Esophagus squamous epithelium (tissue), 5 donors: ENCODE measurements at regions not wholly inside any gene's neighbourhood (a gene's known extent, or its start where the extent isn't known, plus 50 kb on each side); places are given as distances from the start of the nearest gene placed in this dataset.
"Not testable (repeated sequence)": the region's sequence is repeated elsewhere in the genome, so short reads cannot be mapped to it uniquely, and the experiment has no call there.

ENCODE experiments used
- DNase-seq: peaks from one replicate; lab custom pipeline; 2025; lab: John Stamatoyannopoulos, UW
- H3K27ac ChIP-seq, 4 donors: fragments of 200-600 bp; sonication (generic); one replicate each; pipeline ENCODE4 v1.5.1; 2016 to 2019; ENCODE audit warnings: mild to moderate bottlenecking in 1 of 4
- H3K27me3 ChIP-seq, 4 donors: fragments of 200-600 bp; sonication (generic); 1 replicate in 3 of 4; 2 replicates in 1 of 4; pipeline versions ENCODE4 v1.5.1 to v1.6.0; 2017 to 2021; ENCODE audit warnings: antibody characterized with exemption in 1 of 4
- H3K36me3 ChIP-seq, 3 donors: fragments of 200-600 bp; sonication (generic); one replicate each; pipeline ENCODE4 v1.5.1; 2016 to 2019
- H3K4me1 ChIP-seq, 3 donors: fragments of 200-600 bp; sonication (generic); one replicate each; pipeline ENCODE4 v1.5.1; 2017 to 2019
- H3K4me3 ChIP-seq, 4 donors: fragments of 200-600 bp; sonication (generic); 1 replicate in 3 of 4; 2 replicates in 1 of 4; pipeline ENCODE4 v1.5.1; 2016 to 2019; ENCODE audit warnings: mild to moderate bottlenecking in 2 of 4, moderate library complexity in 1 of 4
- H3K9me3 ChIP-seq, 3 donors: fragments of 200-600 bp; sonication (generic); one replicate each; pipeline ENCODE4 v1.5.1; 2016 to 2019
- CTCF ChIP-seq, 6 experiments: fragments of 450-650 bp in 4 of 6; fragments of 200-600 bp in 2 of 6; sonication (generic) in 2 of 6; IDR thresholded peaks; one replicate each; pipeline ENCODE4 v1.5.1; 2016 to 2019; ENCODE audit warnings: antibody characterized with exemption in 6 of 6, mild to moderate bottlenecking in 4 of 6, moderate library complexity in 4 of 6
- POLR2A ChIP-seq, 4 donors: fragments of 450-650 bp; IDR thresholded peaks; one replicate each; pipeline ENCODE4 v1.6.1; 2017; ENCODE audit warnings: antibody characterized with exemption in 4 of 4, mild to moderate bottlenecking in 4 of 4, moderate library complexity in 3 of 4
- WGBS, 2 donors: methylation state at CpG; one replicate each; pipeline ENCODE4 v1.1.5; 2018; 5-methylcytosine and 5-hydroxymethylcytosine counted together
- intact Hi-C: fragments of 100-400 bp; cut with DNase I; formaldehyde crosslinking; loops from one replicate; pipeline ENCODE4 v1.15.0; 2022
- donor health status: DM: yes; HTN: yes; CAD: no.

- H3K4me3 ChIP-seq: no peak overlapping the region
- H3K27ac ChIP-seq: no peak overlapping the region
- DNase-seq: no peak
- no peaks in the 10 kb centered on the region for H3K27me3 ChIP-seq
- TF ChIP-seq CTCF (IDR thresholded peaks at IDR 0.05) (no peak), POLR2A (IDR thresholded peaks at IDR 0.05) (no peak)
- peaks cover 0 to 33% (median 3%) of the 10 kb centered on the region in 3 donors for H3K4me1 ChIP-seq
- no peaks in the 10 kb centered on the region for H3K36me3 ChIP-seq
- intact Hi-C loops: no loop called here
- peaks cover 0 to 5% (median 0%) of the 10 kb centered on the region in 3 donors for H3K9me3 ChIP-seq
Measured at GRCh38 chr11:45732343-45732742, 66.9 kb upstream of the CHST1 start.

GRCh38 chr11:45731171-45731570 is 65.7 kb upstream of the CHST1 start:
- WGBS, 2 donors: 58% methylated on average over 4 of the region's 4 CpGs; no CpG with 5 or more reads in 1 of the 2 donors
- H3K4me1 ChIP-seq: peaks cover 0 to 22% (median 0%) of the 10 kb centered on the region in 3 donors
- H3K9me3 ChIP-seq, DNase-seq, H3K27me3 ChIP-seq, H3K27ac ChIP-seq, H3K36me3 ChIP-seq, intact Hi-C loops, H3K4me3 ChIP-seq: not testable (repeated sequence)

- H3K36me3 ChIP-seq: no peaks in the 10 kb centered on the region
- intact Hi-C loops: no loop called here
- no peaks in the 10 kb centered on the region for H3K9me3 ChIP-seq
- 57 to 84% methylated on average over 3 of the region's 3 CpGs for WGBS, 2 donors
- DNase-seq: no peak
- H3K4me3 ChIP-seq: no peak overlapping the region
- peaks cover 0 to 15% (median 0%) of the 10 kb centered on the region in 3 donors for H3K4me1 ChIP-seq
- no peak overlapping the region for H3K27ac ChIP-seq
- TF ChIP-seq CTCF (IDR thresholded peaks at IDR 0.05): no peak
- no peak for TF ChIP-seq POLR2A (IDR thresholded peaks at IDR 0.05)
- no peaks in the 10 kb centered on the region for H3K27me3 ChIP-seq
Measured at GRCh38 chr11:45730014-45730413, 64.6 kb upstream of the CHST1 start.

- H3K27me3 ChIP-seq: peaks cover 0 to 11% (median 0%) of the 10 kb centered on the region in 4 donors
- H3K4me1 ChIP-seq: no peaks in the 10 kb centered on the region
- intact Hi-C loops: no loop called here
- no peaks in the 10 kb centered on the region for H3K36me3 ChIP-seq
- no peak for TF ChIP-seq CTCF (IDR thresholded peaks at IDR 0.05)
- H3K4me3 ChIP-seq: no peak overlapping the region
- H3K27ac ChIP-seq: no peak overlapping the region
- H3K9me3 ChIP-seq: no peaks in the 10 kb centered on the region
- 63 to 83% methylated on average over 2 of the region's 2 CpGs for WGBS, 2 donors
- DNase-seq: no peak
Measured at GRCh38 chr11:45726493-45727054, 61.2 kb upstream of the CHST1 start.

DNA sequence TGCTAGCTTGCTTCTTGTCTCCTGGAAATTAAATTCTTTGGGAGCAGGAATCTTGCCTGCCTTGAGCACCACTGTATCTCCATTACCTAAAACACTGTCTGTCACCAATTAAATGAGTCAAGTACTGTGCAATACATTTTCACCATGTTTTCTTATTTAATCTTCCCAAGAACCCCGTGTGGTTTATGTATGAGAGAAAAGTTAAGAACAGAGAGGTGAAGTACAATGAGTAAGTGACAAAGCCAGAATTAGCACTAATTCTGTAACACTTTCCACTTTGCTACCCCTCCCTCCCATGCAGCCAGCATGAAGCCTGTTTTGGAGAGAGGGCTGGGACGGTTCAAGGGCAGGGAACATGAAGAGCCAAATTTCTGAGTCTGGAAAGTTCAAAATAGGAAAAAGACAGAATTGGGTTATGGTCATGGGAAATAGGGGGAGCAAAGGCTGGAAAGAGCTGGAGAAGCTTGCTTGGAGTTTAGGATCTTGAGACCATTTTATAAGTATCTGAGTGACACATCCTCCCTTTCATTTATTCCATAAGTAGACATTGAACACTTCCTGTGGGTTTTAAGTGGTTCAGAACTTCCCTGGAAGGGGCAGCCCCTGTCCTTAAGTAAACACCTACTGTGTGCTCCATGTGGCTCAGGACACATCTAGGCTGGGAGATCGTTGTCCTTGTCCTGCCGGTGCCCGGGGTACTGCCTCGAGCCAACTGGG is 60.5 kb upstream of the CHST1 start:
- WGBS, 2 donors: 50 to 75% methylated on average over 4 to 5 of the region's 6 CpGs
- H3K4me3 ChIP-seq: no peak overlapping the region
- H3K36me3 ChIP-seq: no peaks in the 10 kb centered on the region
- intact Hi-C loops: no loop called here
- DNase-seq: no peak
- H3K9me3 ChIP-seq: no peaks in the 10 kb centered on the region
- H3K4me1 ChIP-seq: no peaks in the 10 kb centered on the region
- TF ChIP-seq CTCF (IDR thresholded peaks at IDR 0.05): no peak
- TF ChIP-seq POLR2A (IDR thresholded peaks at IDR 0.05): no peak
- H3K27ac ChIP-seq: no peak overlapping the region
- H3K27me3 ChIP-seq: peaks cover 0 to 11% (median 0%) of the 10 kb centered on the region in 4 donors
